Posterior cingulate gyrus (tissue), 11 donors: ENCODE measurements at regions not wholly inside any gene's neighbourhood (a gene's known extent, or its start where the extent isn't known, plus 50 kb on each side); places are given as distances from the start of the nearest gene placed in this dataset.

ENCODE experiments used
- DNase-seq, 10 donors: peaks; one replicate each; pipeline versions ENCODE4 v3.0.0 to v3.0.0-alpha.2; 2020 to 2021; ENCODE audit warnings: mixed read lengths in 3 of 10
- intact Hi-C: fragments of 100-400 bp; cut with DNase I; formaldehyde crosslinking; loops from one replicate; pipeline ENCODE4 v1.15.1; 2023

DNA sequence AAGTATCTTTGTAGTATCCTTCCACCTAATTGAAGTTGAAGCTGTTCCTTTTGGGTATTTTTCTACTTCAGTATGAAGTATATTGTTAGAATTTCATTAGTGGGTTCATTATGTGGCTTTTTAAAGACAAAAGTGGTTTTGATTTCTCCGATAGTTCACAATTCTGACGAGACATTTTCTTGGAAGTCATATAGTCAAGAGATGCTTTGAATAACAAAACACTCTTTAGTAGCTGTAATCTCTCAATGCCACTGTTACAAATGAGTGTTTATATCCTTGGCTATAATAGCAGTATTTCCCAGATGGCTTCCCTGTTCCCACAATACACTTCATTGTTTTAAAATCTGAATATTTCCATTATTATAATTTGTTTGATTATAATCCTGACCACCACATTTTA, 108.7 kb upstream of the F3 start:
- no peak for DNase-seq
- intact Hi-C loops = no loop called here

DNA sequence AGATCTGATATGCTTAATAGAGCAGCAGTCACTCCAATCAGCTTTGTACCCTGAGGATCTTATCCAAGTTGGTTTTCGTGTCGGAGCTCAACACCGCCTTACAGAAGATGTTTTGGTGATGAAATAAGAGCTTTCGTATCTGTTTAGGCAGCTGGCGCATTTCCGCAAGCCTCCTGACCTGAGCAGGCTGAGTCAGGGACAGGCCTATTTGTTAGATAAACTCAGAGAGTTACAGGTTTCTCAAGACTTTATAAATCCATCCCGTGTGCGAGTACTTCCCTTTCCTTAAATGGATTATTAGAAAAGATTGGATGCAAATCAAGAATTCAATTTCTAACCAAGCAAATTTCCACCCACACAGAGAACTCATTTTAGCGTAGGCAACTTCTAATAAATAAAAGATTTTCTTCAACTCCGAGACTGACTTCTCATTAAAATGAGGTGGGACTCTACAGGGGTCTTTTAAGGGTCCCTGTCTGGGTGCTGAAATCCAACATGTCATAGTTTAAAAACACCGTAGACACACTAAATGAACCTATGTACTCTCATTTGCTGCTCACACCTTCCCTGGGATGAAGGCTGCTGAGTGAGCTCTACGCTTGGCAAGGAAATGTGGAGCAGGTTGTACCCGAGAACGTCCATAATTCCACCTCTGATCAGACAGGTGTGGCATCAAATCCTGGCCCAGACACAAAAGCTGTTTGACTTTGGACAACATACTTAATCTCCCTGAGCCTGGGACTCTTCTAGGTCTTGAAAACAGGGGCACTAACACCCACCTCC, 106.9 kb upstream of the F3 start:
- no peak for DNase-seq
- intact Hi-C loops = no loop called here

DNA sequence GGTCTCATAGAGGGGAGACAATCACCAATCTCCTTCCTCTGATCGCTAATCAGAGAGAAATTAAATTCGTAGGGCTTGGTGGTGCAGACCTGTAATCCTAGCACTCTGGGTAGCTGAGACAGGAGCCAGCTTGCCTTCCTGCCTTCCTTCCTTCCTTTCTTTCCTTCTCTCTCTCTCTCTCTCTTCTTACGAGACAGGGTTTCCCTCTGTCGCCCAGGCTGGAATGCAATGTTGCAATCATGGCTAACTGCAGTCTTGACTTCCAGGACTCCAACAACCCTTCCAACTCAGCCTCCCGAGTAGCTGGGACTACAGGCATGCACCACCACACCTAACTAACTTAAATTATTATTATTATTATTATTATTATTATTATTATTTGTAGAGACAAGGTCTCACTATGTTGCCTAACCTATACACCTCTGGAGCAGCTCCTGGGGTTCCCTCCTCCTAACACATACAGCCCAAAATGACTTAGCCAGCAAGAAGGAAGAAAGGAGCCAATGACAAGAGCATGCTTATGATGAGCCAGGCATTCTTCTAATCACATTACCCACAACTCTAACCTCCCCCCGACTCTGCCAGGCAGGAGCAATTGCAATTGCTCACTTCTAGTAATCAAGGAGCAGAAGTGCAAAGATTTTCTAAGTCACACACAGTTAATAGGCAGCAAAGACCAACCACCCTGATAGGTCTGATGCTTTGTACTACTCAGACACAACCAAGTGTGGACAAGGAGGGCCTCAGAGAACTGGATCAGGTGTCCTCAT, 105.4 kb upstream of the F3 start:
- no peak for DNase-seq
- intact Hi-C loops = no loop called here

DNA sequence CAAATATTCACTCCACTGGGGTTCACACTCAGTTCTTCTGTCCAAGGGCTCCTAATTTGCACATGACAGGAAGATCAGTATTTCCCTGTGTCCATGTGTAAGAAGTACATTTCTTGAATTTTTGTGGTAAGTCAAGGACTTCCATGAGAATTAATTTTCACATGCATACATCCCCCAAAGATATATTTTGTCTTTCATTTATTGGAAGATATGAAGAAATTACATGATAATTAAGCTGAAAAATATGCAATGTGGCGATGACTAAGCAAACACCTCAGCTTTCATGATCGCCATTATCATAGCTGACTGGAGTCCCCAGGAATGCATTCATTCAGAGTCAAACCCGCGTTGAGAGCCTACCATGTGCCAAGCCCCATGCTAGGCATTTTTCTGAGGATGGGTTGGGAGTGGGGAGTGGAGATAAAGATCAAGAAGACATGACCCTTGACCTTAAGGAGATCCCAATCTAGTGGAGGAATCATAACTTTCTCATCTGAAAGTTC, 104.6 kb upstream of the F3 start:
- intact Hi-C loops = no loop called here
- no peak for DNase-seq

DNA sequence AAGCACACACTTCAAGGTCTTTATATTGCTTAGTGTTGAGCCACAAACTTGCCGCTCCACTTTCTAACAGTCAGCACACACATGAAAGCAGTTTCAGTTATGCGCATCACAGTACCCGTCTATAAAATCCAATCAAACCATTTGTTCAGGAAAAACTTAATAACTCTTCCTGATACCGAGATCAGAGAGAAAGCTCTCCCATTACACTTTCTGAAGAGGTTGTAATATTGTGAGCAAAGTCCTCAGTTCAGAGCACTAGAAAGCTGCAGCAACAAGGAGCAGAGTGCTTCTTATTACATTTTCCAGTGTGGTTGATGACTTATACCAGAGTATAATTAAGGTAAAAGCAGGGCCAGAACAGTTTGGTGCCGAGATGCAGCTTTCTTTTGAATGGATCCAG, 102.8 kb upstream of the F3 start:
- intact Hi-C loops = no loop called here
- no peak for DNase-seq

DNA sequence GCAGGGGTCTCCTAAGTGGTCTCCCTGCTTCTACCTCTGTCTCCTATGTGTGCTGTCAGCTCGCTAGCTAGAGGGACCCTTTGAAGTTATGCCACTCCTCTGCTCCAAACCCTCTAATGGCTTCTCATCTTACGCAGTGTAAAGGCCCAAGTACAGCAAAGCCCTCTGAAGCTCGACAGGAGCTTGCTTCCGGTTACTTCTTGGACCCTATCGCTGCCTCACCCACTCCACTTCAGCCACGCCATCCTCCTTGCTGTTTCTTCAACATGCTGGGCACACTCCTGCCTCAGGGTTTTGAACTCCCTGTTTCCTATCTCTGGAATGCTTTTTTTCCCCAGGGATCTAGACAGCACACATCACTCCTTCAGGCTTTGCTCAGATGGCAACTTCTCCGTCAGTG, 102.3 kb upstream of the F3 start:
- intact Hi-C loops = no loop called here
- no peak for DNase-seq

DNA sequence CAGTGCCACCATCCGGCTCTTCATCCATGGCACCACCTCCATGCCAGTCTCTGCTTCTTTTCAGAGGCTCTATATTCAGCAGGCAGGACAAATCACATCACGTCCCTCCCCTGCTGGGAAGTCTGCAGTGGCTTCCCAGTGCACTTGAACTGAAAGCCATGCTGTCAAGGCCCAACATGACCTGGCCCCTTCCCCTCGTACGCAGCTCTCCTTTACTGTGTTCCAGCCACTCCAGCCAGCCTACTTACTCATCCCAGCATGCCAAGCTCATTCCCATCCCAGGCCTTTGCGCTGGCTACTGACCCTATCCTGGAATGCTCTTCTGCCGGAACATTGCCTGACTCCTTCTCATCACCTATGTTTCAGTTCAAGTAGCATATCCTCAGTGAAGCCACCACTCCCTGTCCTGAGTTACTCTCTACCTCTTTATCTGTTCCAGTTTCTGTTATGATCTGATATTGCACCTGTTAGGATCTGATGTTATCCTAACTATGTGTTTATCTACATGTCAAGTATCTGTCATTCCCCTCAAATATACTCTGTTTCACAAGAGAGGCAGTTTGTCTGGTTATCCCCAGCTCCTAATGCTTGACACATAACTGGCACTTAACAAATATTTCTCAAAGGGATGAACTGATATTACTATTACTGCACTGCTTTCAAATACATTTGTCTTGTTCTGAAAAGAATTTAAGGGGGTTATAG, 101.2 kb upstream of the F3 start:
- intact Hi-C loops = no loop called here
- DNase-seq = no peak

DNA sequence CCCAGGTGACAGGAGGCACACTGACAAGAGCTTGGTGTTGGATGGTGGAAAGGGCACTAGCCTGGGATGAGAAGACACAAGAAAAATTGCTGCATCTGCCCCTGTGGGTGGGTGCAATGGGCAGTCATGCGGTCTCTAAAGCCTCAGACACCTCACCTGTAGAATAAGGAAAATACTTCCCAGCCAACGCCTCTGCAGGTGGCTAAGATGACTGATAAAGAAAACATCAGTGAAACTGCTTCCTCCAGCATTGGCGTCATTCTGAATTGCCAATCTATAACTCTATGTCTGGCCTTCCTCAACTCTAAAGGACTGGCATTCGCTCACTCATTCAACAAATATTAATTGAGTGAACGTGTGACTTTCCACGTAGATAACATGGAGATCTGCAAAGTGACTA, 100.4 kb upstream of the F3 start:
- DNase-seq = no peak
- intact Hi-C loops = no loop called here

DNA sequence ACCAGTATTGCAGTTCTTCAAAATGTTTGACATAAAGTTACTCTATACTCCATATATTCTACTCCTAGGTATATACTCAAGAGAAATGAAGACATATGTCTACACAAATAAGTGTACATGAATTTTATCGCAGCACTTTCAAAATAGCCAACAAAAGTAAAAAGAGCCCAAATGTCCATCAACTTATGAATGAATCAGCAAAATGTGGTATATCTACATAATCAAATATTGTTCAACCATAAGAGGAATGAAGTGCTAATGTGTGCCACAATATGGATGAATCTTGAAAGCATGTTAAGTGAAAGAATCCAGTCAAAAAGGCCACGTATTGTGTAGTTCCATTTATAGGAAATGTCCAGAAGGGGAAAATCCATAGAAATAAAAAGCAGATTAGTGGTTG, 98.6 kb upstream of the F3 start:
- intact Hi-C loops = no loop called here
- no peak for DNase-seq

DNA sequence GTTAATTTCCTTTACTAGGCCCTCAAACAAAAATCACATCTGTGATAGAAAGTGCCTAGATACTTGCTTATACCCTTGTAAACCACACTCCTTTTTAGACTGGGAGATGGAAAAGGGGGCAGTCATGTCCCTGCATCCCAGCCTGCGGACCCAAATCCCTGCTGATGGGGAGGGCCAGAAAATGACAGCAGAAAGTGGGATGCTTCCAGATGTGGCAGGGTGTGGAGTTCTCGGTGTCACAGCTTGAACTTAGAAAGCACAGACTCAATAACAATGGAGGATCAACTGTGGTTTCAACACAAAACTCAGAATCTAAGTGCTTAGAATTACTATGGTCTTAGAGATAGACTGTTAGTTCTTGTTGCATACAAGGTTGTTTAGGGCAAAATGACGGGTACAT, 95.6 kb upstream of the F3 start:
- intact Hi-C loops = no loop called here
- DNase-seq = no peak

DNA sequence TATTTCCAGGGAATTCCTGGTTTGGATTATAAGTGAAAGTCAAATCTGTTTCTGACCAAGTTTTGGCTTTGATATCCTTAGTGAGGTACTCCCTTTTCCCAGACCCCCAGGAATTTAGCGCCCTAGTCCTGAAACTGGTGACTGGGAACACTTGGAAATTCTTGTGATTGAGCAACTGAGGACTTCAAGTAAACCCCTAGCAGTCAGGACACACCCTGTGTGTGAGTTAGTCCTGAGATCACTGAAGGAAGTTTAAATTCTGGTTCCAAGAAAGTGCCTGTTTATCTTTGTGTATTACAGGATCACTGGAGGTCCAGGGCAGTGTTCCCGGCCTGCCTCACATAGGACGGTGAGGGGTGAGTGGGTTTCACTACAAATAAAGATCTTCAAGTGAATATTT, 95.1 kb upstream of the F3 start:
- no peak for DNase-seq
- intact Hi-C loops = no loop called here

DNA sequence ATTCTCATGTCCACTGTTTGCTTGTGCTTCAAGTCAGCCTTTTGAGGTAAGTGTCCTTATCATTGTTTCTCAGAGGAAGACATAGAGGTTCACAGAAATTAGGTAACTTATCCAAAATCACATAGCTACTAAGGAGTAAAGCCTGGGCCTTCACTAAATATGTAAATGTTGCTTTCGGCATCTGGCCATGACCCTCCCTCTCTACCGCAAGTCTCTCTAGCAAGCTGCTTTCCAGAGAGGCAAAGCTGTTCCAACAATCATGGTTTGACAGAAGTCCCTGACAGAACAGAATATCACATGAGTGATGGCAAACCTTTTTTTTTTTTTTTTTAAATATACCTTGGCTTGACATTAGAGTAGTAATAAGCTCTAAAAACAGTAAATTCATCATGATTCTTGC, 94.5 kb upstream of the F3 start:
- DNase-seq = no peak
- intact Hi-C loops = no loop called here

DNA sequence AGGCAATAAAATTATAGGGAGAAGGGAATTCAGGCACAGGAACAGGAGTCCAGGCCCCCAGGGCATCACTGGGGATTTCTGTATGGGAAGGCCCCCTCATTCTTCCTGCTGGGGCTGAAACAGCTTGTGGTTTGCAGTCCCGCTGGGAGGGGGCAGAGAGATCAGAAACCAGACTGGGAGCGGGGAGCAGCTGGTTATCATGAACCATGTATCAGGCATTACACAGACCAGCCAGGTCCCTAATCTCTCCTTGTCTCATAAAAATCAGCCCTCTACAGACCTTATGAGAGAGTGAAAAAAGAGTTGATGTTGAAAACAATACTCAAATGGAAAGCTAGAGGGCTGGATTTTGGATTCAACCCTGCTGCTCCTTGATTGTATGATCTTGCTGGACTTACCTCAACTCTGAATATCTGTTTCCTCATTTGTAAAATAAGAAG, 93.4 kb upstream of the F3 start:
- no peak for DNase-seq
- intact Hi-C loops = no loop called here

DNA sequence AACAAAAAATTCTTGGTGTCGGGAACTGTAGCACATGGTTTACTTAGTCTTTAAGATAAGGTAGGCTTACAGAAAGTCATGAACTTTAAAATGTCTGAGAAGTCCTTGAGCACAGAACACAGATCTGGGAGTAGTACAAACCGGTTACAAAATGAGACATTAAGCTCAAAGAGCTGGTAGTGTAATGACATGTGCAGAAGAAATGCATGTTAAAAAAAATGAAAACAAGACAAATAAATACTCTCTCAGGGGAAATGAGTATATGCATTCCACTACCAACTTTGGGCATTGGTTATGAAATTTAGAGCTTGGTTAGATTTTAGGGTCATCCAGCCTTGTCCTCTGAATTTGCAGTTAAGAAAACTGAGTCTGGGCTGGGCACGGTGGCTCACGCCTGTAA, 91.5 kb upstream of the F3 start:
- DNase-seq = no peak
- intact Hi-C loops = no loop called here

DNA sequence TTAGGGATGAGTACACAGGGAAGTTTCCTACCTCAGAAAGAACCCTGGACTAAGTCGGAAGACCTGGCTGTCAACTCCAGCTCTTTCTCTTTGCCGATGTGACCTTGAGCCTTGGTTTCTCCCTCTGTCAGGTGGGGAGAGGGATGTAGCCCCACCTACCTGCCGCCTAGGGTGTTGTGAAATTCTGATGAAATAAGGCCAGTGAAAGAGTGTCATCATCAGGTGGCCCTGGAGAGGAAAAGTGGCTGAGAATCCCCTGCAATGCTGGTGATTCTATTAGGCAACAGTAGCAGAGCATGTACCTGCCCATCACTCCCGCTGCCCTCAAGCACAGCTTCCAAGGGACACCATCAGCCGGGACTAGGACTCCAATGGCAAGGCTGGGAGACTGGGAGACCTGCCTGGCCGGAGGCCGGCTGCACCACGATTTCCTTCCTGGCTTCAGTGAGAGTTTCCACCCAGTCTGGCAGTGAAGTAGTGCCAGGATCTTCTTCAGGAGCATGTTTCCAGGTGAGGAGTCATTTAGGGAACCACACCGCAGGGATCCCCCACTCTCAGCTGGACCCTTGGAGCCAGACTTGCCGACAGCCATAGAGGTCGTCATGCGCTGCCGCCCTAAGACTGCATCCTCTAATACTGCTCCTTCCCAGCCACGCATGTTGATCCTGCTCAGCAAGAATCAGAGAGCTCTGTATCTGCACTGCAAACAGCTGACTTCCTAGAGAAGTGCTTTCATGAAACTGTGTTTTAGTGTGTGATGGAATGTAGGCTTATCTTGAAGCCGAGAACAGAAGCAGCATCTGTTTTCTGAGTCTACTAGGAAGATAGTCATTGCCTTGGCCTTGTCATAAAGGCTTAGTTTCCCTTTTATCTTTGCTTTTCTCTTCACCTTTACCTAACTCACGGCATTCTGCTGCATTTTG, 88.0 kb upstream of the F3 start:
- no peak for DNase-seq

DNA sequence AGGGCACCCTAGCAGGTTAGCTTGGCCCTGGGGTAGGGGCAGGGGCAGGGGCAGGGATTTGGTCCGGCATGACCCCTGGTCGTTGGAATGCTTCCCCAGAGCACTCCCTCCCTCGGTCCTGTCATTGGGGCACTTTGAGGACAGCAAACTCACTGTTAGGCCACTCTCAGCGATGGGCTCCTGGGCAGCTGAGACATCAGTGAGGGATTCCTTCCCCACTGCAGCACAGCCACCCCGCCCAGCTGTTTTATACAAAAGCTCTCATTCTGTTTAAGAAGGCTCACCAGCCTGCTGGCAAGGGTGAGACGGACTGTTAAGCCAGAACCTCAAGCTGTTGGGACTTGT, 86.9 kb upstream of the F3 start:
- DNase-seq = no peak
- intact Hi-C loops = no loop called here

More for the DNA sequence above, 88.0 kb upstream of the F3 start:
- intact Hi-C loops = no loop called here

DNA sequence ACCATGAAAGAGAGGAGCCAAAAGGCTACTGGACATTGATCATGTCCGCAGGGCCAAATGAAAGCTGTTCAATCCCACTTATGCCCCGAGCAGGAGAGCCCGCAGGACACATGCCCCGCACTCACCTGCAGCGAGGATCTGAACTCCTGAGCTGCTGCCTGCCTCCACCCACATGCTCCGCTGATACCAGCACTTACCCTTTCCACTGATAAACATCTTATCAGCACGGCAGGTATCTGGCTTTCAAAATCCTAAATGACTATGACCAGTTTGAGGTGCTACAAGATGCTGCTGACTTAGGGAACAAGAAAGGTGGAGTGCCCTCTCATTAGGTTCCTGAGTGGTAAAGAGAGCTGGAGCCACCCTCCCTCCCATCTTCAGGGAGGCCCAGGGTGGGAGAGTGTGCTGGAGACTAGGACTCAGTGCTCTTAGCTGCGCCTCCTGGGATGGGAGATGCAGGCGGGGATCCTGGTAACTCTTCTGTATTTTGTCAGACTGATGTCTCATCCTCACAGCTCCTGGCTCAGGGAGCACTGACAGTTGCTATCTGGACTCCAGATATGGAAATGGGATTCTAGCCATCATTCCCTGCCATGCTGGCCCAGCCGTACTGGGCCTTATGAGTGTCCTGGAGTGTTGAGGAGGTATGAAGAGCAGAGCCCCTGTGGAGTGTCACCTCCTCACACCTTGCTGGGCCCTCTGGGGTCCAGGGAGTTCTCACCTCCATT, 86.4 kb upstream of the F3 start:
- intact Hi-C loops = no loop called here
- no peak for DNase-seq

DNA sequence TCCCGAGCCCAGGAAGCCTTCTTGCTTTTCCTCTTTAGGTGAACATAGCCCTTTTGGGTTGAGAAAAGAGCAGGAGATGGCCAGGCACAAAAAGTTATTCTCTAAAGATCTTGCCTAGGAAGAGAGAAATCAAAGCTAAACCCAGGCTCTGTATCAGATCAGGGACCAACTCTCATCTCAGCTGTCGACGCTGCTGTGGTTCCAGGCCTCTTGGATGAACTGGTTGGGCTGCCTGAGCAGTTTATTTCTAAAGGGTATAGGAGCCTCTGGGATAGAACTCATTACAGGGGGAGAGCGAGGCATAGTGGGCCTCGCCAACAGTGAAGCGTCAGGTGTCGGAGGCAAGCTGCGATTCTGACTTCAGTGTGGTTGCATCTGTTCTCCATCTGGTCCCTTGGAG, 82.6 kb upstream of the F3 start:
- no peak for DNase-seq

DNA sequence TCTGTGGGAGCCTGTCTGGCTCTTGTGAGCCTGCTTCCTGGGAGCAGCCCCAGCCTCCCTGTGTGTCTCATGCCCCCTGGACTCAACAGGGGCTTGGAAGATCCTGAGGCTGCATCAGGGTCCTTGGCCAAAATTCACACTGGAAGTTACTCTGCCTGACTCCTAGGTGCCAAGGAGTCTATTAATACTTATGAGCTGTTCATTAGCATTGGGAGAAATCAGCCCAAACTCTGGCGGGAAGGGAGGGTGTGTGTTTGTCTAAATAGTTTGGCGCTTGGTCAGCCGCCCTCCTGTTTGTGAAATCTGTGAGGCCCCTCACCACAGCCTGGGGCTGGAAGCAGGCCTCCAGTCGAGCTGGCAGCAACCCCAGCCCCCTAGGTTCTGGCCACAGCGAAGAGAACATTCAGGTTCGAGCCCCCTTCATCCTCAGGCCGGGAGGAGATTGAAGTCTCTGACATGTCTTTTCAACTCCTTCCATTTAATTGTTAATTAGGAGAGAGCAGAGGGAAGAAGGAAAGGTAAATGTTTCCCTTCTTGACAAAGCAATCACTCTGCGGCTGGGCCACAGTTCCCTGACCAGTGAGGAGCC, 82.1 kb upstream of the F3 start:
- intact Hi-C loops = no loop called here
- no peak for DNase-seq

More for the DNA sequence above, 82.6 kb upstream of the F3 start:
- intact Hi-C loops = no loop called here
